Kidney (tissue), 13 donors: ENCODE measurements at regions not wholly inside any gene's neighbourhood (a gene's known extent, or its start where the extent isn't known, plus 50 kb on each side); places are given as distances from the start of the nearest gene placed in this dataset.

Source experiments
- DNase-seq, 5 donors: peaks; one replicate each; pipeline ENCODE4 v3.0.0-alpha.2; 2013 to 2020
- FAIRE-seq: peaks from 2 replicates; lab custom pipeline; 2012; peaks lifted over from hg19 to GRCh38; lab: Jason Lieb, UNC
- H3K27ac ChIP-seq, 2 donors: one replicate each; pipeline ENCODE4 v1.7.0; 2013; ENCODE audit warnings: low read depth in 2 of 2, low read length in 2 of 2, inconsistent platforms in 1 of 2
- H3K27me3 ChIP-seq: one replicate; pipeline ENCODE4 v1.7.1; 2013; ENCODE audit warnings: low read length, inconsistent platforms; ENCODE audit not compliant: control insufficient read depth, insufficient read depth
- H3K36me3 ChIP-seq, 3 donors: one replicate each; pipeline versions ENCODE4 v1.7.0 to v1.7.1; 2013; ENCODE audit warnings: low read length in 3 of 3, control low read depth in 1 of 3, inconsistent platforms in 1 of 3; ENCODE audit not compliant: insufficient read depth in 3 of 3, control insufficient read depth in 2 of 3
- H3K4me1 ChIP-seq, 3 donors: one replicate each; pipeline versions ENCODE4 v1.7.0 to v1.7.1; 2013; ENCODE audit warnings: low read length in 3 of 3, inconsistent platforms in 1 of 3, low read depth in 1 of 3; ENCODE audit not compliant: control insufficient read depth in 2 of 3, insufficient read depth in 2 of 3
- H3K4me3 ChIP-seq, 3 donors: one replicate each; pipeline versions ENCODE4 v1.7.0 to v1.8.1; 2013; ENCODE audit warnings: low read length in 3 of 3, control low read depth in 1 of 3, inconsistent platforms in 1 of 3
- H3K9ac ChIP-seq, 3 donors: one replicate each; pipeline versions ENCODE4 v1.7.0 to v1.7.1; 2013; ENCODE audit warnings: low read length in 3 of 3, control low read depth in 1 of 3, inconsistent platforms in 1 of 3
- H3K9me3 ChIP-seq, 3 donors: one replicate each; pipeline versions ENCODE4 v1.7.0 to v1.7.1; 2013; ENCODE audit warnings: low read length in 3 of 3, control low read depth in 1 of 3, inconsistent platforms in 1 of 3; ENCODE audit not compliant: control insufficient read depth in 2 of 3, insufficient read depth in 1 of 3
- CTCF ChIP-seq: IDR thresholded peaks from 3 replicates; pipeline ENCODE4 v1.5.1; 2012; ENCODE audit warnings: mild to moderate bottlenecking, moderate library complexity, borderline replicate concordance; ENCODE audit not compliant: insufficient read depth; ENCODE audit errors: extremely low read depth
- intact Hi-C: fragments of 100-400 bp; cut with DNase I; formaldehyde crosslinking; loops from one replicate; pipeline ENCODE4 v1.11.1; 2022
- donor health status: control.
- donor health status: control.
- donor health status: control.
- donor health status: control.
- donor health status: control.
- donor health status: DM: yes; HTN: yes; CAD: no.
- donor health status: Normal renal cell carcinoma (clear cell type).

GRCh38 chr18:52090005-52090404 lies 250.0 kb upstream of the DCC start:
- DNase-seq, result no peak
- Histone ChIP-seq H3K9ac (no peak overlapping the region), H3K9me3 (no peaks in the 10 kb centered on the region), H3K4me1 (no peaks in the 10 kb centered on the region), H3K27ac (no peak overlapping the region), H3K4me3 (no peak overlapping the region), H3K36me3 (no peaks in the 10 kb centered on the region), H3K27me3 (no peaks in the 10 kb centered on the region)
- no peak for TF ChIP-seq CTCF
- intact Hi-C loops, result no loop called here
- FAIRE-seq, result no peak

- DNase-seq (peak in 1 of 5 donors; percentile 9), FAIRE-seq (no peak)
- H3K4me1 ChIP-seq, result no peaks in the 10 kb centered on the region
- TF ChIP-seq CTCF, result no peak
- no peaks in the 10 kb centered on the region for H3K36me3 ChIP-seq
- intact Hi-C loops, result no loop called here
- no peak overlapping the region for H3K9ac ChIP-seq
- H3K27me3 ChIP-seq, result no peaks in the 10 kb centered on the region
- no peak overlapping the region for H3K27ac ChIP-seq
- H3K9me3 ChIP-seq, result no peaks in the 10 kb centered on the region
- no peak overlapping the region for H3K4me3 ChIP-seq
Observed at GRCh38 chr18:52093171-52093570, 246.8 kb upstream of the DCC start.

- TF ChIP-seq CTCF, result no peak
- no peaks in the 10 kb centered on the region for H3K36me3 ChIP-seq
- DNase-seq (no peak), FAIRE-seq (no peak)
- no peaks in the 10 kb centered on the region for H3K4me1 ChIP-seq
- intact Hi-C loops, result no loop called here
- H3K27me3 ChIP-seq, result no peaks in the 10 kb centered on the region
- no peak overlapping the region for H3K4me3 ChIP-seq
- H3K9me3 ChIP-seq, result no peaks in the 10 kb centered on the region
- H3K9ac ChIP-seq, result no peak overlapping the region
- no peak overlapping the region for H3K27ac ChIP-seq
Observed at GRCh38 chr18:52118684-52119083, 221.3 kb upstream of the DCC start.
